Loucy (cell line): ENCODE measurements at regions not wholly inside any gene's neighbourhood (a gene's known extent, or its start where the extent isn't known, plus 50 kb on each side); places are given as distances from the start of the nearest gene placed in this dataset.
A peak's percentile ranks its signal among the peaks of the same experiment; 100 is the strongest.

Source experiments
- H2AFZ ChIP-seq: fragments of 200-600 bp; sonication (generic); 2 replicates; pipeline ENCODE4 v1.6.0; 2016; ENCODE audit warnings: antibody characterized with exemption, mild to moderate bottlenecking, low read length, moderate library complexity
- H3F3A ChIP-seq: fragments of 200-600 bp; 2 replicates; pipeline ENCODE4 v1.6.0; 2016; ENCODE audit warnings: antibody characterized with exemption, low read depth, mild to moderate bottlenecking
- H3K27me3 ChIP-seq: fragments of 200-600 bp; sonication (generic); 2 replicates; pipeline ENCODE4 v1.6.1; 2014; ENCODE audit warnings: low read length, mild to moderate bottlenecking; ENCODE audit not compliant: insufficient read depth, poor library complexity, severe bottlenecking
- H3K36me3 ChIP-seq: fragments of 200-600 bp; sonication (generic); 2 replicates; pipeline ENCODE4 v1.6.1; 2016; ENCODE audit warnings: low read length; ENCODE audit not compliant: insufficient read depth
- H3K4me1 ChIP-seq: fragments of 200-600 bp; sonication (generic); 2 replicates; pipeline ENCODE4 v1.5.1; 2014; ENCODE audit warnings: low read length, mild to moderate bottlenecking; ENCODE audit not compliant: insufficient read depth, poor library complexity, severe bottlenecking
- H3K4me2 ChIP-seq: fragments of 200-600 bp; sonication (generic); 2 replicates; pipeline ENCODE4 v1.6.0; 2014; ENCODE audit warnings: antibody characterized with exemption, low read length, low read depth, mild to moderate bottlenecking; ENCODE audit not compliant: poor library complexity, severe bottlenecking
- H3K4me3 ChIP-seq: fragments of 200-600 bp; sonication (generic); 2 replicates; pipeline ENCODE4 v1.5.1; 2014; ENCODE audit warnings: low read length, mild to moderate bottlenecking, mixed read lengths; ENCODE audit not compliant: poor library complexity, severe bottlenecking
- H3K79me2 ChIP-seq: fragments of 200-600 bp; sonication (generic); 2 replicates; pipeline ENCODE4 v1.6.1; 2014; ENCODE audit warnings: low read length; ENCODE audit not compliant: insufficient read depth
- H3K9ac ChIP-seq: fragments of 200-600 bp; sonication (generic); 2 replicates; pipeline ENCODE4 v1.6.0; 2014; ENCODE audit warnings: mild to moderate bottlenecking, low read depth, low read length, moderate library complexity; ENCODE audit not compliant: poor library complexity, severe bottlenecking
- H3K9me2 ChIP-seq: fragments of 200-600 bp; sonication (generic); replicated peaks from 2 replicates; pipeline ENCODE4 v1.6.1; 2016; ENCODE audit warnings: low read depth, low read length, mixed read lengths
- H3K9me3 ChIP-seq: fragments of 200-600 bp; sonication (generic); 2 replicates; pipeline ENCODE4 v1.6.1; 2014; ENCODE audit warnings: mild to moderate bottlenecking, antibody characterized with exemption, low read length, low read depth; ENCODE audit not compliant: insufficient read depth
- H4K20me1 ChIP-seq: fragments of 200-600 bp; sonication (generic); 2 replicates; pipeline ENCODE4 v1.6.0; 2014; ENCODE audit warnings: antibody characterized with exemption, low read length, mild to moderate bottlenecking; ENCODE audit not compliant: insufficient read depth, poor library complexity, severe bottlenecking
- EZH2phosphoT487 ChIP-seq: fragments of 200-600 bp; IDR thresholded peaks from 2 replicates; pipeline ENCODE4 v1.6.1; 2018; ENCODE audit warnings: antibody characterized with exemption, mild to moderate bottlenecking, moderate library complexity, borderline replicate concordance
- TF ChIP-seq, protein P1 (sequence below): fragments of 200-600 bp; sonication (generic); conservative IDR thresholded peaks from 2 replicates; pipeline ENCODE4 v1.5.1; 2014; ENCODE audit warnings: mild to moderate bottlenecking, antibody characterized with exemption, low read length

DNA sequence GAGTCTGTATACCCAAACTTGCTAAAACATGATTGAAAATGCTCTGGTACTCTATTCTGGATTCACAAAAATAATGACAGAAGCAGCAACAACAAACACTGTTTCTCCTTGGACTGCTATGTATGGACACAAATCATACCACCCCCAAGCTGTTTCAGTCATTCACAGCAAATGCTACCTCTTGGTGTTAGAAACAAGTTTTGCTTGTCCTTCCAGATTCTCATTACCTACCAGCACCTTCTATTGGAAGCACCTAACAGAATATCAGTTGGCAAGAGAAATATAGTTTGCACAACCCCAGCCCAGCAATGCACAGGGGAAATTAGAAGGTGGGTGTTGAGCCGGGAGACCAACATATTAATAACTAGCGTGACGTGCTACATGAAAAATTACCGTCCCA, 1950.9 kb downstream of the C4orf33 start:
- no peaks in the 10 kb centered on the region for H3K79me2 ChIP-seq
- no peaks in the 10 kb centered on the region for H3K9me2 ChIP-seq
- no peaks in the 10 kb centered on the region for H3K27me3 ChIP-seq
- no peaks in the 10 kb centered on the region for H3F3A ChIP-seq
- H2AFZ ChIP-seq, result no peak overlapping the region
- H3K4me2 ChIP-seq, result no peak overlapping the region
- TF ChIP-seq EZH2phosphoT487, result no peak
- TF ChIP-seq, protein P1, sequence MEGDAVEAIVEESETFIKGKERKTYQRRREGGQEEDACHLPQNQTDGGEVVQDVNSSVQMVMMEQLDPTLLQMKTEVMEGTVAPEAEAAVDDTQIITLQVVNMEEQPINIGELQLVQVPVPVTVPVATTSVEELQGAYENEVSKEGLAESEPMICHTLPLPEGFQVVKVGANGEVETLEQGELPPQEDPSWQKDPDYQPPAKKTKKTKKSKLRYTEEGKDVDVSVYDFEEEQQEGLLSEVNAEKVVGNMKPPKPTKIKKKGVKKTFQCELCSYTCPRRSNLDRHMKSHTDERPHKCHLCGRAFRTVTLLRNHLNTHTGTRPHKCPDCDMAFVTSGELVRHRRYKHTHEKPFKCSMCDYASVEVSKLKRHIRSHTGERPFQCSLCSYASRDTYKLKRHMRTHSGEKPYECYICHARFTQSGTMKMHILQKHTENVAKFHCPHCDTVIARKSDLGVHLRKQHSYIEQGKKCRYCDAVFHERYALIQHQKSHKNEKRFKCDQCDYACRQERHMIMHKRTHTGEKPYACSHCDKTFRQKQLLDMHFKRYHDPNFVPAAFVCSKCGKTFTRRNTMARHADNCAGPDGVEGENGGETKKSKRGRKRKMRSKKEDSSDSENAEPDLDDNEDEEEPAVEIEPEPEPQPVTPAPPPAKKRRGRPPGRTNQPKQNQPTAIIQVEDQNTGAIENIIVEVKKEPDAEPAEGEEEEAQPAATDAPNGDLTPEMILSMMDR, result no peak
- H3K4me3 ChIP-seq, result no peak overlapping the region
- no peak overlapping the region for H3K9ac ChIP-seq
- H3K4me1 ChIP-seq, result no peaks in the 10 kb centered on the region
- no peaks in the 10 kb centered on the region for H3K9me3 ChIP-seq
- H3K36me3 ChIP-seq, result no peaks in the 10 kb centered on the region
- H4K20me1 ChIP-seq, result no peaks in the 10 kb centered on the region

DNA sequence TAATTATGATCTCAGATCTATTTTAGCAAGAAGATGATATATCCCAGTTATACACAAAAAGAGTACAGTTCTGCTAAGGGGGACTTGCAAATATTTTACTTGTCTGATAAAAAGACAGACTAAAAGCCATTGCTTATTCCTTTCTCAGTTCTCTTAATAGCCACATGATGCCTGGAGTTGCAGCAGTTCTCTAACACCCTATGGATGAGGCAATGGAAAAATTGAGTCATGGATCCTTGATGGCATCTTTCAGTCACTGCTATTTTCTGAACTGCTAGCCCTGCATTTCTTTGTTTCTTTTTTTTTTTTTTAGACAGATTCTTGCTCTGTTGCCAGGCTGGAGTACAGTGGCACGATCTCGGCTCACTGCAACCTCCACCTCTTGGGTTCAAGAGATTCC, 1956.7 kb downstream of the C4orf33 start:
- Histone ChIP-seq H3K4me1 (no peaks in the 10 kb centered on the region), H3K9me2 (no peaks in the 10 kb centered on the region), H3K27me3 (no peaks in the 10 kb centered on the region), H3K79me2 (no peaks in the 10 kb centered on the region), H3K9ac (no peak overlapping the region), H4K20me1 (no peaks in the 10 kb centered on the region), H3K36me3 (no peaks in the 10 kb centered on the region), H3F3A (no peaks in the 10 kb centered on the region), H2AFZ (no peak overlapping the region), H3K9me3 (no peaks in the 10 kb centered on the region), H3K4me2 (no peak overlapping the region), H3K4me3 (no peak overlapping the region)
- TF ChIP-seq EZH2phosphoT487, result no peak
- TF ChIP-seq, protein P1, result no peak

DNA sequence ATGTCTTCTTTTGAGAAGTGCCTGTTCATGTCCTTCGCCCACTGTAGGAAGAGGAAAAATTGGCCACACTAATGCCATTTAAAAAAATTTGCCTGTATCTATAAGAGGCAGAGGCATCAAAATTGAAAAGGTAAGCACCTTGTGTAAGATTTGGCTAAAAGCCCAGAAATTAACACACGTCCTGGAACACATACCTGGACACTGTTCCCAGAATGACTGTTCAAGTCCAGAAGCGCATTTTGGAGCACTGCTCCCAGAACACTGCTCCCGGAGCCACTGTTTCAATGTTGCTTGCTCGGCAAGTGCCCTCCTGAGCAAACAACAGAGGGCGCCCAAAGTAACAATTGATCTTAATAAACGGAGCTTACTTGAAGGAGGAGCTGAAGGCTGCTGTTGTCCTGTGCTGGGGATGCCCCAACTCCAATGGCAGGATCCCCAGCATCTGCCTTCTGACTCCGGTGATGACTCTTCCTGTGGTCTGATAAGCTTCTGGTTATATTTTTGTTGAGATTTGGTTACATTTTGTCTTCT, 1958.6 kb downstream of the C4orf33 start:
- H3K27me3 ChIP-seq, result no peaks in the 10 kb centered on the region
- H3K4me2 ChIP-seq, result no peak overlapping the region
- H3K9ac ChIP-seq, result no peak overlapping the region
- H3K4me1 ChIP-seq, result no peaks in the 10 kb centered on the region
- H4K20me1 ChIP-seq, result no peaks in the 10 kb centered on the region
- TF ChIP-seq, protein P1, result peak; percentile 26; the same call in 1 of the 2 replicates
- no peak for TF ChIP-seq EZH2phosphoT487
- H3K36me3 ChIP-seq, result no peaks in the 10 kb centered on the region
- no peak overlapping the region for H3K4me3 ChIP-seq
- H3K79me2 ChIP-seq, result no peaks in the 10 kb centered on the region
- H3K9me2 ChIP-seq, result no peaks in the 10 kb centered on the region
- H3K9me3 ChIP-seq, result no peaks in the 10 kb centered on the region
- H3F3A ChIP-seq, result no peaks in the 10 kb centered on the region
- no peak overlapping the region for H2AFZ ChIP-seq
